C4-2B (cell line): ENCODE measurements at regions not wholly inside any gene's neighbourhood (a gene's known extent, or its start where the extent isn't known, plus 50 kb on each side); places are given as distances from the start of the nearest gene placed in this dataset.

Experiments
- H3K27ac ChIP-seq: fragments of 450-650 bp; 2 replicates; pipeline ENCODE4 v1.5.1; 2017
- CTCF ChIP-seq: fragments of 450-650 bp; conservative IDR thresholded peaks from 2 replicates; pipeline ENCODE4 v1.5.1; 2017; ENCODE audit warnings: mild to moderate bottlenecking
- ZFX ChIP-seq: fragments of 450-650 bp; IDR thresholded peaks from 2 replicates; pipeline ENCODE4 v1.6.1; 2017

- H3K27ac ChIP-seq: no peak overlapping the region
- TF ChIP-seq ZFX (no peak), CTCF (no peak)
These were observed 52.5 kb upstream of the TINAGL1 start for GRCh38 chr1:31523769-31524168.

GRCh38 chr1:31524186-31524901 lies 52.0 kb upstream of the TINAGL1 start:
- H3K27ac ChIP-seq: no peak overlapping the region
- TF ChIP-seq ZFX (no peak), CTCF (no peak)
